H9 (cell line): ENCODE measurements at regions not wholly inside any gene's neighbourhood (a gene's known extent, or its start where the extent isn't known, plus 50 kb on each side); places are given as distances from the start of the nearest gene placed in this dataset.

Source experiments
- DNase-seq: peaks from one replicate; pipeline ENCODE4 v3.0.0-alpha.2; 2017
- H2AFZ ChIP-seq: one replicate; pipeline ENCODE4 v1.6.1; 2013; ENCODE audit warnings: mild to moderate bottlenecking, low read length, control low read depth, moderate library complexity
- H2AK5ac ChIP-seq: 2 replicates; pipeline ENCODE4 v1.6.1; 2013; ENCODE audit warnings: low read length, control low read depth, mixed read lengths; ENCODE audit not compliant: insufficient read length
- H2BK120ac ChIP-seq: one replicate; pipeline ENCODE4 v1.6.1; 2013; ENCODE audit warnings: low read depth, mild to moderate bottlenecking, low read length, control low read depth, inconsistent platforms; ENCODE audit not compliant: poor library complexity, severe bottlenecking
- H2BK12ac ChIP-seq: 2 replicates; pipeline ENCODE4 v1.6.1; 2013; ENCODE audit warnings: low read length, control low read depth, mixed read lengths, low read depth; ENCODE audit not compliant: insufficient read length
- H2BK15ac ChIP-seq: 2 replicates; pipeline ENCODE4 v1.6.1; 2013; ENCODE audit warnings: low read depth, low read length, control low read depth
- H2BK20ac ChIP-seq: one replicate; pipeline ENCODE4 v1.6.1; 2013; ENCODE audit warnings: low read depth, mild to moderate bottlenecking, low read length, control low read depth, inconsistent platforms; ENCODE audit not compliant: poor library complexity, severe bottlenecking
- H2BK5ac ChIP-seq: 2 replicates; pipeline ENCODE4 v1.6.1; 2013; ENCODE audit warnings: low read length, control low read depth, mixed read lengths; ENCODE audit not compliant: insufficient read length
- H3K14ac ChIP-seq: 2 replicates; pipeline ENCODE4 v1.6.1; 2013; ENCODE audit warnings: low read length, control low read depth; ENCODE audit not compliant: insufficient read depth
- H3K18ac ChIP-seq: 2 replicates; pipeline ENCODE4 v1.6.1; 2013; ENCODE audit warnings: low read depth, mild to moderate bottlenecking, mixed read lengths, low read length, control low read depth; ENCODE audit not compliant: insufficient read length
- H3K23ac ChIP-seq: 2 replicates; pipeline ENCODE4 v1.6.1; 2013; ENCODE audit warnings: low read length, control low read depth, mixed read lengths, low read depth; ENCODE audit not compliant: insufficient read length
- H3K23me2 ChIP-seq: 2 replicates; pipeline ENCODE4 v1.6.1; 2013; ENCODE audit warnings: low read depth, mild to moderate bottlenecking, mixed read lengths, low read length, control low read depth; ENCODE audit not compliant: insufficient read length, poor library complexity, severe bottlenecking
- H3K27ac ChIP-seq: 2 replicates; pipeline ENCODE4 v1.5.1; 2013; ENCODE audit warnings: low read length, control low read depth, mixed read lengths, low read depth; ENCODE audit not compliant: insufficient read length
- H3K27me3 ChIP-seq: 2 replicates; pipeline ENCODE4 v1.6.1; 2013; ENCODE audit warnings: low read length, control low read depth, inconsistent platforms; ENCODE audit not compliant: insufficient read depth
- H3K4ac ChIP-seq: 2 replicates; pipeline ENCODE4 v1.6.1; 2013; ENCODE audit warnings: low read depth, mild to moderate bottlenecking, control low read depth, inconsistent platforms, low read length, moderate library complexity
- H3K4me1 ChIP-seq: 2 replicates; pipeline ENCODE4 v1.6.1; 2013; ENCODE audit warnings: low read length, control low read depth, inconsistent platforms; ENCODE audit not compliant: insufficient read depth
- H3K4me2 ChIP-seq: 2 replicates; pipeline ENCODE4 v1.6.1; 2013; ENCODE audit warnings: low read length, control low read depth, mixed read lengths; ENCODE audit not compliant: insufficient read length, insufficient read depth
- H3K56ac ChIP-seq: 2 replicates; pipeline ENCODE4 v1.6.1; 2013; ENCODE audit warnings: low read depth, mild to moderate bottlenecking, mixed read lengths, low read length, control low read depth; ENCODE audit not compliant: insufficient read length
- H3K79me1 ChIP-seq: 2 replicates; pipeline ENCODE4 v1.6.1; 2013; ENCODE audit warnings: low read depth, mild to moderate bottlenecking, moderate library complexity, low read length, control low read depth, inconsistent platforms; ENCODE audit not compliant: insufficient read depth, poor library complexity, severe bottlenecking
- H3K79me2 ChIP-seq: 2 replicates; pipeline ENCODE4 v1.6.1; 2013; ENCODE audit warnings: low read length, control low read depth, inconsistent platforms; ENCODE audit not compliant: insufficient read depth
- H3K9ac ChIP-seq: 2 replicates; pipeline ENCODE4 v1.6.1; 2013; ENCODE audit warnings: low read length, control low read depth, mixed read lengths; ENCODE audit not compliant: insufficient read length; ENCODE audit errors: extremely low read depth
- H3K9me3 ChIP-seq: one replicate; pipeline ENCODE4 v1.6.1; 2013; ENCODE audit warnings: low read depth, low read length, inconsistent platforms; ENCODE audit not compliant: control insufficient read depth
- H3T11ph ChIP-seq: one replicate; pipeline ENCODE4 v1.6.1; 2013; ENCODE audit warnings: mild to moderate bottlenecking, low read length, control low read depth, inconsistent platforms
- H4K20me1 ChIP-seq: one replicate; pipeline ENCODE4 v1.6.1; 2013; ENCODE audit not compliant: control insufficient read depth, insufficient read length, insufficient read depth
- H4K5ac ChIP-seq: 2 replicates; pipeline ENCODE4 v1.6.1; 2013; ENCODE audit warnings: low read depth, mild to moderate bottlenecking, mixed read lengths, low read length, control low read depth; ENCODE audit not compliant: insufficient read length
- H4K8ac ChIP-seq: replicated peaks from 2 replicates; pipeline ENCODE4 v1.6.1; 2013; ENCODE audit warnings: low read length, control low read depth, mixed read lengths, low read depth; ENCODE audit not compliant: insufficient read length
- H4K91ac ChIP-seq: 2 replicates; pipeline ENCODE4 v1.6.1; 2013; ENCODE audit warnings: low read depth, mild to moderate bottlenecking, moderate library complexity, mixed read lengths, low read length, control low read depth; ENCODE audit not compliant: insufficient read length
- H3K27ac Mint-ChIP-seq, 3 experiments: 2 replicates in 2 of 3; 3 replicates in 1 of 3; pipeline ENCODE4 v1.8.0; 2020 to 2021; ENCODE audit warnings: mixed read lengths in 3 of 3, mild to moderate bottlenecking in 1 of 3, moderate library complexity in 1 of 3
- H3K27me3 Mint-ChIP-seq: 2 replicates; pipeline ENCODE4 v1.8.0; 2021; ENCODE audit warnings: low read depth, mild to moderate bottlenecking, moderate library complexity, mixed read lengths
- H3K36me3 Mint-ChIP-seq, 3 experiments: 2 replicates in 2 of 3; 3 replicates in 1 of 3; pipeline ENCODE4 v1.8.0; 2020 to 2021; ENCODE audit warnings: low read depth in 3 of 3, mixed read lengths in 3 of 3; ENCODE audit not compliant: insufficient read depth in 1 of 3
- H3K4me1 Mint-ChIP-seq, 2 experiments: 2 replicates each; pipeline ENCODE4 v1.8.0; 2020; ENCODE audit warnings: mixed read lengths in 2 of 2
- H3K4me3 Mint-ChIP-seq, 2 experiments: 2 replicates in 1 of 2; 3 replicates in 1 of 2; pipeline ENCODE4 v1.8.0; 2020 to 2021; ENCODE audit warnings: mild to moderate bottlenecking in 2 of 2, mixed read lengths in 2 of 2, moderate library complexity in 1 of 2
- H3K9me3 Mint-ChIP-seq, 2 experiments: 2 replicates in 1 of 2; 3 replicates in 1 of 2; pipeline ENCODE4 v1.8.0; 2020; ENCODE audit warnings: mild to moderate bottlenecking in 2 of 2, mixed read lengths in 2 of 2, moderate library complexity in 1 of 2
- CTCF ChIP-seq: fragments of 200-600 bp; sonication (generic); conservative IDR thresholded peaks from 3 replicates; pipeline ENCODE4 v1.8.0; 2021; ENCODE audit warnings: antibody characterized with exemption, mild to moderate bottlenecking
- WGBS: extraction: QIAGEN DNeasy Blood & Tissue Kit; methylation state at CpG from one replicate; pipeline ENCODE4 v1.1.7; 2013; ENCODE audit warnings: missing lambda C conversion rate, low lambda C conversion rate, mixed read lengths; ENCODE audit not compliant: insufficient read length; ENCODE audit errors: extremely low coverage; 5-methylcytosine and 5-hydroxymethylcytosine counted together

GRCh38 chr9:1653282-1653681, 361.9 kb upstream of the SMARCA2 start:
- Histone ChIP-seq H3K9ac (no peak overlapping the region), H3K4me1 (no peaks in the 10 kb centered on the region; the same call in 1 of the 2 replicates), H4K8ac (no peak overlapping the region), H3K23me2 (no peaks in the 10 kb centered on the region), H2BK120ac (no peak overlapping the region), H4K91ac (no peak overlapping the region), H4K20me1 (no peaks in the 10 kb centered on the region), H3K27ac (no peak overlapping the region), H3K4me2 (no peak overlapping the region), H3K79me2 (no peaks in the 10 kb centered on the region), H3K27me3 (no peaks in the 10 kb centered on the region), H3K18ac (no peak overlapping the region), H2BK20ac (no peak overlapping the region), H3K23ac (no peak overlapping the region), H3K9me3 (peaks cover 4% of the 10 kb centered on the region), H2AK5ac (no peak overlapping the region), H3K56ac (no peak overlapping the region), H4K5ac (no peak overlapping the region), H3K79me1 (no peaks in the 10 kb centered on the region), H3K4ac (no peak overlapping the region), H2BK5ac (no peak overlapping the region), H2BK12ac (no peak overlapping the region), H3T11ph (no peak overlapping the region), H2BK15ac (no peak overlapping the region), H3K14ac (no peak overlapping the region), H2AFZ (no peak overlapping the region)
- Mint-ChIP-seq H3K4me1 (no peaks in the 10 kb centered on the region), H3K9me3 (peaks cover 8 to 37% of the 10 kb centered on the region in 2 experiments), H3K4me3 (no peak overlapping the region), H3K36me3 (peaks cover 0 to 2% (median 0%) of the 10 kb centered on the region in 3 experiments; a peak in 1 of 7 replicates), H3K27me3 (peaks cover 2% of the 10 kb centered on the region; the same call in 1 of the 2 replicates), H3K27ac (no peak overlapping the region)
- no CpG with 5 or more reads among the region's 4 CpGs for WGBS
- no peak for DNase-seq
- TF ChIP-seq CTCF = no peak
